PC-9 (cell line): ENCODE measurements at regions not wholly inside any gene's neighbourhood (a gene's known extent, or its start where the extent isn't known, plus 50 kb on each side); places are given as distances from the start of the nearest gene placed in this dataset.

Source experiments
- BruUV-seq: library from RNA; stranded (reverse); fragments of 400-500 nt; replicated peaks from 2 replicates; lab custom pipeline; 2021; lab: Mats Ljungman, UMichigan
- CTCF ChIA-PET: fragments of 300-600 bp; sonication (Branson Sonifier 250); formaldehyde crosslinking; loops from one replicate; lab custom pipeline; 2022; ENCODE audit warnings: antibody characterized with exemption; lab: Charles Lee
- POLR2A ChIA-PET: fragments of 300-600 bp; sonication (Branson Sonifier 250); formaldehyde crosslinking; loops from one replicate; lab custom pipeline; 2022; ENCODE audit warnings: antibody characterized with exemption; ENCODE audit not compliant: unreplicated experiment; lab: Charles Lee
- DNase-seq, 2 experiments: peaks; one replicate each; pipeline versions ENCODE4 v3.0.0 to v3.0.0-alpha.2; 2015 to 2022; ENCODE audit warnings: mixed read lengths in 1 of 2
- H2AFZ ChIP-seq: fragments of 200-600 bp; sonication (generic); 2 replicates; pipeline ENCODE4 v1.8.1; 2017; ENCODE audit warnings: antibody characterized with exemption
- H3F3A ChIP-seq: fragments of 200-600 bp; sonication (generic); 2 replicates; pipeline ENCODE4 v1.8.1; 2017; ENCODE audit warnings: antibody characterized with exemption, mild to moderate bottlenecking, low read depth; ENCODE audit not compliant: insufficient read depth
- H3K27ac ChIP-seq: fragments of 200-600 bp; sonication (generic); 2 replicates; pipeline ENCODE4 v1.6.1; 2016; ENCODE audit warnings: mixed run types
- H3K27me3 ChIP-seq: fragments of 200-600 bp; sonication (generic); 2 replicates; pipeline ENCODE4 v1.6.1; 2016; ENCODE audit warnings: low read depth, mixed run types; ENCODE audit not compliant: insufficient read depth
- H3K36me3 ChIP-seq: fragments of 200-600 bp; sonication (generic); 2 replicates; pipeline ENCODE4 v1.6.1; 2016; ENCODE audit warnings: low read depth, mixed run types
- H3K4me1 ChIP-seq: fragments of 200-600 bp; sonication (generic); replicated peaks from 2 replicates; pipeline ENCODE4 v1.6.1; 2016; ENCODE audit warnings: mixed run types; ENCODE audit not compliant: insufficient read depth
- H3K4me2 ChIP-seq: fragments of 200-600 bp; sonication (generic); 2 replicates; pipeline ENCODE4 v1.6.1; 2017; ENCODE audit warnings: mixed run types
- H3K4me3 ChIP-seq: fragments of 200-600 bp; sonication (generic); 2 replicates; pipeline ENCODE4 v1.6.1; 2016; ENCODE audit warnings: mixed run types
- H3K79me2 ChIP-seq: fragments of 200-600 bp; sonication (generic); 2 replicates; pipeline ENCODE4 v1.6.1; 2017; ENCODE audit warnings: low read depth, mixed run types
- H3K9me2 ChIP-seq: fragments of 200-600 bp; sonication (generic); 2 replicates; pipeline ENCODE4 v1.8.1; 2017; ENCODE audit warnings: mild to moderate bottlenecking; ENCODE audit not compliant: insufficient read depth
- H3K9me3 ChIP-seq: fragments of 200-600 bp; sonication (generic); 2 replicates; pipeline ENCODE4 v1.8.1; 2016; ENCODE audit warnings: low read depth; ENCODE audit not compliant: insufficient read depth
- H4K20me1 ChIP-seq: fragments of 200-600 bp; sonication (generic); 2 replicates; pipeline ENCODE4 v1.8.1; 2017; ENCODE audit not compliant: insufficient read depth
- CTCF ChIP-seq: fragments of 200-600 bp; sonication (generic); conservative IDR thresholded peaks from 2 replicates; pipeline ENCODE4 v1.6.1; 2017; ENCODE audit warnings: mixed run types, antibody characterized with exemption, mild to moderate bottlenecking, moderate library complexity
- EZH2 ChIP-seq: fragments of 200-600 bp; sonication (generic); IDR thresholded peaks from 2 replicates; pipeline ENCODE4 v1.8.0; 2017; ENCODE audit warnings: antibody characterized with exemption, low read depth
- intact Hi-C: fragments of 100-400 bp; cut with micrococcal nuclease; formaldehyde crosslinking; loops from one replicate; pipeline ENCODE4 v1.10.0; 2022; ENCODE audit not compliant: unreplicated experiment

- POLR2A ChIA-PET, result no interaction called here
- no TSS peak for BruUV-seq
- Histone ChIP-seq H4K20me1 (no peaks in the 10 kb centered on the region), H3K4me3 (no peak overlapping the region), H3K27me3 (no peaks in the 10 kb centered on the region), H3K4me2 (no peak overlapping the region), H3K4me1 (no peaks in the 10 kb centered on the region), H3K27ac (no peak overlapping the region), H3K36me3 (no peaks in the 10 kb centered on the region), H3K9me3 (0 out of 2 replicates have a peak, but pooled peaks cover 12% of the 10 kb centered on the region), H2AFZ (no peak overlapping the region), H3F3A (no peaks in the 10 kb centered on the region), H3K79me2 (no peaks in the 10 kb centered on the region), H3K9me2 (no peaks in the 10 kb centered on the region)
- DNase-seq, result no peak
- TF ChIP-seq CTCF, result no peak
- TF ChIP-seq EZH2, result no peak
- CTCF ChIA-PET, result no interaction called here
- intact Hi-C loops, result no loop called here
Observed at GRCh38 chr9:108310202-108310601, 545.6 kb downstream of the ACTL7B start.

GRCh38 chr9:108300306-108301287 is 555.2 kb downstream of the ACTL7B start:
- H3K4me2 ChIP-seq, result no peak overlapping the region
- ChIA-PET POLR2A (no interaction called here), CTCF (no interaction called here)
- no peak overlapping the region for H3K4me3 ChIP-seq
- no peak overlapping the region for H3K27ac ChIP-seq
- H3F3A ChIP-seq, result no peaks in the 10 kb centered on the region
- H4K20me1 ChIP-seq, result no peaks in the 10 kb centered on the region
- intact Hi-C loops, result no loop called here
- H3K27me3 ChIP-seq, result no peaks in the 10 kb centered on the region
- H3K9me3 ChIP-seq, result no peaks in the 10 kb centered on the region
- H3K36me3 ChIP-seq, result no peaks in the 10 kb centered on the region
- TF ChIP-seq EZH2, result no peak
- no peak for TF ChIP-seq CTCF
- no TSS peak for BruUV-seq
- no peaks in the 10 kb centered on the region for H3K9me2 ChIP-seq
- no peak overlapping the region for H2AFZ ChIP-seq
- H3K4me1 ChIP-seq, result no peaks in the 10 kb centered on the region
- no peaks in the 10 kb centered on the region for H3K79me2 ChIP-seq
- no peak for DNase-seq

GRCh38 chr9:108297073-108297472 is 558.7 kb downstream of the ACTL7B start:
- Histone ChIP-seq H4K20me1 (no peaks in the 10 kb centered on the region), H3K36me3 (no peaks in the 10 kb centered on the region), H3K27ac (no peak overlapping the region), H3K4me2 (no peak overlapping the region), H3K4me1 (no peaks in the 10 kb centered on the region), H3K79me2 (no peaks in the 10 kb centered on the region), H3F3A (no peaks in the 10 kb centered on the region), H3K9me3 (no peaks in the 10 kb centered on the region), H3K27me3 (no peaks in the 10 kb centered on the region), H3K9me2 (no peaks in the 10 kb centered on the region), H2AFZ (no peak overlapping the region), H3K4me3 (no peak overlapping the region)
- intact Hi-C loops, result no loop called here
- TF ChIP-seq CTCF (no peak), EZH2 (no peak)
- no peak for DNase-seq
- ChIA-PET POLR2A (no interaction called here), CTCF (no interaction called here)
- no TSS peak for BruUV-seq
